ENCODE measurements at regions not wholly inside any gene's neighbourhood (a gene's known extent, or its start where the extent isn't known, plus 50 kb on each side); places are given as distances from the start of the nearest gene placed in this dataset.

- TF ChIP-seq CTCF (IDR thresholded peaks at IDR 0.05; ENCODE audit: low read length) = peak; percentile 29; the same call in 1 of the 2 replicates
- TF ChIP-seq EZH2 (IDR thresholded peaks at IDR 0.05; ENCODE audit: borderline replicate concordance, low read length) = no peak
Measured at GRCh38 chr1:68791800-68792199, 294.9 kb upstream of the DEPDC1 start.
